Activated CD8-positive, alpha-beta memory T cell treated with anti-CD3 and anti-CD28 coated beads for 48 hours (primary cell): ENCODE measurements at regions not wholly inside any gene's neighbourhood (a gene's known extent, or its start where the extent isn't known, plus 50 kb on each side); places are given as distances from the start of the nearest gene placed in this dataset.

Source experiments
- DNase-seq, 3 experiments: peaks; one replicate each; pipeline ENCODE4 v3.0.0-alpha.2; 2020; ENCODE audit warnings: low read depth in 2 of 3, low spot score in 2 of 3

GRCh38 chr2:47238638-47239037 is 62.3 kb upstream of the CALM2 start:
- DNase-seq, result no peak

GRCh38 chr2:47237375-47238334 is 61.3 kb upstream of the CALM2 start:
- no peak for DNase-seq

- DNase-seq, result no peak
These were observed 60.3 kb upstream of the CALM2 start for GRCh38 chr2:47236503-47237215.

GRCh38 chr2:47235132-47235531 is 58.8 kb upstream of the CALM2 start:
- no peak for DNase-seq

- DNase-seq, result no peak
These were observed 58.1 kb upstream of the CALM2 start for GRCh38 chr2:47234456-47234855.

GRCh38 chr2:47232738-47233415 is 56.6 kb upstream of the CALM2 start:
- no peak for DNase-seq

- no peak for DNase-seq
These were observed 54.1 kb upstream of the CALM2 start for GRCh38 chr2:47230418-47230817.

- DNase-seq, result no peak
These were observed 51.4 kb upstream of the CALM2 start for GRCh38 chr2:47227532-47228279.

- DNase-seq, result no peak
These were observed 50.6 kb upstream of the CALM2 start for GRCh38 chr2:47226923-47227220.

GRCh38 chr2:47226132-47226922 is 50.0 kb upstream of the CALM2 start:
- DNase-seq, result no peak
